Fibroblast of the aortic adventitia (primary cell): ENCODE measurements at regions not wholly inside any gene's neighbourhood (a gene's known extent, or its start where the extent isn't known, plus 50 kb on each side); places are given as distances from the start of the nearest gene placed in this dataset.
"Not testable (repeated sequence)": the region's sequence is repeated elsewhere in the genome, so short reads cannot be mapped to it uniquely, and the experiment has no call there.

Source experiments
- DNase-seq: peaks from one replicate; pipeline ENCODE4 v3.0.0-alpha.2; 2010; ENCODE audit warnings: low read depth
- H3K4me3 ChIP-seq: 2 replicates; pipeline ENCODE4 v1.5.1; 2011; ENCODE audit warnings: low read depth, mild to moderate bottlenecking, control low read depth, low read length, moderate library complexity
- CTCF ChIP-seq: IDR thresholded peaks from 2 replicates; pipeline ENCODE4 v1.5.1; 2011; ENCODE audit warnings: mild to moderate bottlenecking, low read length, control low read depth, inconsistent platforms; ENCODE audit not compliant: insufficient read depth

GRCh38 chr4:54840992-54841768 is 183.4 kb downstream of the KIT start:
- no peak overlapping the region for H3K4me3 ChIP-seq
- TF ChIP-seq CTCF: no peak
- DNase-seq: peak; percentile 11

GRCh38 chr4:54840430-54840829 is 182.7 kb downstream of the KIT start:
- peak; percentile 2 for DNase-seq
- no peak overlapping the region for H3K4me3 ChIP-seq
- TF ChIP-seq CTCF: no peak

GRCh38 chr4:54838301-54838700 is 180.5 kb downstream of the KIT start:
- no peak for TF ChIP-seq CTCF
- DNase-seq: no peak
- no peak overlapping the region for H3K4me3 ChIP-seq

DNA sequence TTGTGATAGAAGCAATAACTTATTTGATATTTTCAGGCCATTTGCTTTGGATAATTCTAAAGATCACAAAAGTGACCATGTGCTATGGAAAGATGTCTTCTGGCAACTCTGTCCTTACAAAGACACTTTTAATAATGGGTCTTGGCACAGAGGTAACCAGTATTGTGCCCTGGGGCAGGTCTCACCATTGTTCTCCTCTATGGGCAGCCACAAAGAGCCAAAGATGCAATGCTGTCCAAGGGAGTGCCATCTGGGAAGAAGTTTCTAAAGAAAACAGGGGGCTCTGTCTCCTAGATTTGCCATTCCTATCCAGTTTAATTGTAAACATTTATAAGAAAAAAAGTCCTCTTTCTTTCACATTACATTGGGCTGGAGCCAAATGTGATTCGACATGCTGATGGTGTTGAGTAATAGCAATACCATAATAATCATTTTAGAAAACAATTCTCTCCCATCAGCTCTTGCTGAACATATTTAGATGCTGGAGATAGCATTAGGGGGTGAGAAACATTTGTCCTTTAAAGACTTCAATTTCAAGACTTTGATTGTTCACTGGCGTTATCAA is 179.9 kb downstream of the KIT start:
- TF ChIP-seq CTCF: no peak
- no peak overlapping the region for H3K4me3 ChIP-seq
- DNase-seq: no peak

GRCh38 chr4:54828361-54828760 is 170.6 kb downstream of the KIT start:
- H3K4me3 ChIP-seq, DNase-seq: not testable (repeated sequence)

- no peak overlapping the region for H3K4me3 ChIP-seq
- no peak for TF ChIP-seq CTCF
- DNase-seq: no peak
Measured at GRCh38 chr4:54823616-54824015, 165.9 kb downstream of the KIT start.

GRCh38 chr4:54819034-54819433 is 161.3 kb downstream of the KIT start:
- no peak overlapping the region for H3K4me3 ChIP-seq
- no peak for TF ChIP-seq CTCF
- DNase-seq: no peak
